Neural cell (in vitro differentiated cells): ENCODE measurements at regions not wholly inside any gene's neighbourhood (a gene's known extent, or its start where the extent isn't known, plus 50 kb on each side); places are given as distances from the start of the nearest gene placed in this dataset.

ENCODE experiments used
- H2AFZ ChIP-seq: fragments of 200-600, 300-800 bp; sonication (generic), shearing (Covaris generic); 2 replicates; pipeline ENCODE4 v1.6.0; 2014; ENCODE audit warnings: low read depth, mild to moderate bottlenecking, antibody characterized with exemption, low read length, moderate library complexity
- H3F3A ChIP-seq: fragments of 200-600 bp; shearing (Covaris generic); 2 replicates; pipeline ENCODE4 v1.6.1; 2016; ENCODE audit warnings: mild to moderate bottlenecking, moderate library complexity, mixed read lengths, antibody characterized with exemption, low read length; ENCODE audit not compliant: insufficient read depth, poor library complexity, severe bottlenecking
- H3K27ac ChIP-seq: fragments of 200-600, 300-800 bp; sonication (generic), shearing (Covaris generic); 2 replicates; pipeline ENCODE4 v1.5.1; 2014; ENCODE audit warnings: mild to moderate bottlenecking, low read length, moderate library complexity
- H3K27me3 ChIP-seq: fragments of 300-800, 200-600 bp; sonication (generic), shearing (Covaris generic); 2 replicates; pipeline ENCODE4 v1.6.0; 2014; ENCODE audit warnings: mild to moderate bottlenecking, low read depth, low read length, moderate library complexity; ENCODE audit not compliant: insufficient read depth
- H3K36me3 ChIP-seq: fragments of 300-800, 200-600 bp; sonication (generic), shearing (Covaris generic); 2 replicates; pipeline ENCODE4 v1.5.1; 2014; ENCODE audit warnings: mild to moderate bottlenecking, antibody characterized with exemption, low read length, moderate library complexity; ENCODE audit not compliant: insufficient read depth
- H3K4me2 ChIP-seq: fragments of 300-800, 200-600 bp; sonication (generic), shearing (Covaris generic); 2 replicates; pipeline ENCODE4 v1.6.0; 2014; ENCODE audit warnings: mild to moderate bottlenecking, low read length
- H3K4me3 ChIP-seq: fragments of 300-800, 200-600 bp; sonication (generic), shearing (Covaris generic); 2 replicates; pipeline ENCODE4 v1.5.1; 2014; ENCODE audit warnings: mild to moderate bottlenecking, low read length, moderate library complexity
- H3K79me2 ChIP-seq: fragments of 200-600 bp; shearing (Covaris generic); replicated peaks from 2 replicates; pipeline ENCODE4 v1.6.0; 2014; ENCODE audit warnings: mild to moderate bottlenecking, low read length, moderate library complexity; ENCODE audit not compliant: insufficient read depth
- H3K9ac ChIP-seq: fragments of 300-800, 200-600 bp; sonication (generic), shearing (Covaris generic); 2 replicates; pipeline ENCODE4 v1.6.1; 2016; ENCODE audit warnings: mild to moderate bottlenecking, low read length, mixed read lengths
- H3K9me2 ChIP-seq: fragments of 200-600 bp; shearing (Covaris generic); 2 replicates; pipeline ENCODE4 v1.6.1; 2016; ENCODE audit warnings: mild to moderate bottlenecking, low read length, mixed read lengths; ENCODE audit not compliant: insufficient read depth
- H3K9me3 ChIP-seq: fragments of 200-600, 300-800 bp; sonication (generic), shearing (Covaris generic); 2 replicates; pipeline ENCODE4 v1.6.1; 2016; ENCODE audit warnings: mild to moderate bottlenecking, mixed run types, low read length, moderate library complexity, mixed read lengths
- H4K20me1 ChIP-seq: fragments of 200-600 bp; shearing (Covaris generic); 2 replicates; pipeline ENCODE4 v1.6.1; 2016; ENCODE audit warnings: mild to moderate bottlenecking, mixed run types; ENCODE audit not compliant: insufficient read depth
- CTCF ChIP-seq: fragments of 450-650 bp; IDR thresholded peaks from 2 replicates; pipeline ENCODE4 v1.5.1; 2014; ENCODE audit warnings: antibody characterized with exemption, mild to moderate bottlenecking, moderate library complexity; ENCODE audit not compliant: poor library complexity, severe bottlenecking
- EP300 ChIP-seq: fragments of 450-650 bp; conservative IDR thresholded peaks from 2 replicates; pipeline ENCODE4 v1.6.1; 2014; ENCODE audit warnings: antibody characterized with exemption, mild to moderate bottlenecking, moderate library complexity; ENCODE audit not compliant: poor library complexity, severe bottlenecking
- EZH2 ChIP-seq: fragments of 200-600, 300-800 bp; shearing (Covaris generic), sonication (generic); IDR thresholded peaks from 2 replicates; pipeline ENCODE4 v1.6.1; 2014; ENCODE audit warnings: antibody characterized with exemption, low read length, borderline replicate concordance, mild to moderate bottlenecking; ENCODE audit not compliant: insufficient read depth, poor library complexity, severe bottlenecking
- MXI1 ChIP-seq: fragments of 450-650 bp; conservative IDR thresholded peaks from 2 replicates; pipeline ENCODE4 v1.6.1; 2014; ENCODE audit warnings: antibody characterized with exemption, mild to moderate bottlenecking; ENCODE audit not compliant: poor library complexity, severe bottlenecking
- POLR2AphosphoS5 ChIP-seq: IDR thresholded peaks from 2 replicates; pipeline ENCODE4 v1.6.1; 2012
- RAD21 ChIP-seq: fragments of 450-650 bp; conservative IDR thresholded peaks from 2 replicates; pipeline ENCODE4 v1.6.1; 2014; ENCODE audit warnings: antibody characterized with exemption, mild to moderate bottlenecking, moderate library complexity
- REST ChIP-seq: IDR thresholded peaks from 2 replicates; pipeline ENCODE4 v1.6.1; 2012; ENCODE audit warnings: borderline replicate concordance
- SMC3 ChIP-seq: fragments of 450-650 bp; conservative IDR thresholded peaks from 2 replicates; pipeline ENCODE4 v1.6.1; 2014; ENCODE audit warnings: antibody characterized with exemption, mild to moderate bottlenecking, moderate library complexity; ENCODE audit not compliant: poor library complexity
- TAF1 ChIP-seq: IDR thresholded peaks from 2 replicates; pipeline ENCODE4 v1.6.1; 2012; ENCODE audit warnings: low read depth

GRCh38 chr2:2985020-2985419 lies 392.6 kb downstream of the EIPR1 start:
- H3K79me2 ChIP-seq = no peaks in the 10 kb centered on the region
- H3K9me2 ChIP-seq = no peaks in the 10 kb centered on the region
- no peak overlapping the region for H3K4me2 ChIP-seq
- no peaks in the 10 kb centered on the region for H3K27me3 ChIP-seq
- H3K36me3 ChIP-seq = no peaks in the 10 kb centered on the region
- H3F3A ChIP-seq = no peaks in the 10 kb centered on the region
- H2AFZ ChIP-seq = no peak overlapping the region
- no peak overlapping the region for H3K27ac ChIP-seq
- H3K9ac ChIP-seq = no peak overlapping the region
- TF ChIP-seq RAD21 = no peak
- TF ChIP-seq TAF1 = no peak
- no peak for TF ChIP-seq SMC3
- TF ChIP-seq CTCF = no peak
- TF ChIP-seq EP300 = no peak
- TF ChIP-seq POLR2AphosphoS5 = no peak
- TF ChIP-seq REST = no peak
- no peak for TF ChIP-seq MXI1
- no peak for TF ChIP-seq EZH2
- no peaks in the 10 kb centered on the region for H4K20me1 ChIP-seq
- H3K4me3 ChIP-seq = no peak overlapping the region
- H3K9me3 ChIP-seq = no peaks in the 10 kb centered on the region

- no peak overlapping the region for H3K4me3 ChIP-seq
- no peaks in the 10 kb centered on the region for H3K27me3 ChIP-seq
- H4K20me1 ChIP-seq = no peaks in the 10 kb centered on the region
- H3K79me2 ChIP-seq = no peaks in the 10 kb centered on the region
- no peak overlapping the region for H2AFZ ChIP-seq
- no peak overlapping the region for H3K9ac ChIP-seq
- H3K36me3 ChIP-seq = no peaks in the 10 kb centered on the region
- TF ChIP-seq TAF1 = no peak
- no peak for TF ChIP-seq POLR2AphosphoS5
- no peak for TF ChIP-seq RAD21
- no peak for TF ChIP-seq EP300
- TF ChIP-seq REST = no peak
- TF ChIP-seq MXI1 = no peak
- TF ChIP-seq CTCF = no peak
- TF ChIP-seq EZH2 = no peak
- TF ChIP-seq SMC3 = no peak
- H3K4me2 ChIP-seq = no peak overlapping the region
- H3F3A ChIP-seq = no peaks in the 10 kb centered on the region
- H3K27ac ChIP-seq = no peak overlapping the region
- no peaks in the 10 kb centered on the region for H3K9me2 ChIP-seq
- H3K9me3 ChIP-seq = peaks cover 7% of the 10 kb centered on the region
Observed at GRCh38 chr2:2981000-2981399, 396.6 kb downstream of the EIPR1 start.
